Transverse colon (tissue), 4 donors: ENCODE measurements at regions not wholly inside any gene's neighbourhood (a gene's known extent, or its start where the extent isn't known, plus 50 kb on each side); places are given as distances from the start of the nearest gene placed in this dataset.

Experiments
- EP300 ChIP-seq: sonication (generic); formaldehyde crosslinking; IDR thresholded peaks from one replicate; pipeline ENCODE4 v1.6.1; 2017; ENCODE audit warnings: antibody characterized with exemption, low read depth
- POLR2A ChIP-seq: fragments of 450-650 bp; IDR thresholded peaks from one replicate; pipeline ENCODE4 v1.6.1; 2016; ENCODE audit warnings: antibody characterized with exemption, mild to moderate bottlenecking, moderate library complexity
- POLR2AphosphoS5 ChIP-seq, 3 donors: sonication (generic); formaldehyde crosslinking; IDR thresholded peaks; one replicate each; pipeline ENCODE4 v1.6.1; 2016; ENCODE audit warnings: antibody characterized with exemption in 3 of 3
- TF ChIP-seq, protein P1 (sequence below), 5 experiments: fragments of 200-600 bp in 3 of 5; fragments of 450-650 bp in 2 of 5; sonication (generic) in 3 of 5; IDR thresholded peaks; 1 replicate in 2 of 5; 2 replicates in 3 of 5; pipeline ENCODE4 v1.5.1; 2016 to 2017; ENCODE audit warnings: antibody characterized with exemption in 5 of 5, inconsistent platforms in 3 of 5, mild to moderate bottlenecking in 2 of 5, moderate library complexity in 1 of 5

DNA sequence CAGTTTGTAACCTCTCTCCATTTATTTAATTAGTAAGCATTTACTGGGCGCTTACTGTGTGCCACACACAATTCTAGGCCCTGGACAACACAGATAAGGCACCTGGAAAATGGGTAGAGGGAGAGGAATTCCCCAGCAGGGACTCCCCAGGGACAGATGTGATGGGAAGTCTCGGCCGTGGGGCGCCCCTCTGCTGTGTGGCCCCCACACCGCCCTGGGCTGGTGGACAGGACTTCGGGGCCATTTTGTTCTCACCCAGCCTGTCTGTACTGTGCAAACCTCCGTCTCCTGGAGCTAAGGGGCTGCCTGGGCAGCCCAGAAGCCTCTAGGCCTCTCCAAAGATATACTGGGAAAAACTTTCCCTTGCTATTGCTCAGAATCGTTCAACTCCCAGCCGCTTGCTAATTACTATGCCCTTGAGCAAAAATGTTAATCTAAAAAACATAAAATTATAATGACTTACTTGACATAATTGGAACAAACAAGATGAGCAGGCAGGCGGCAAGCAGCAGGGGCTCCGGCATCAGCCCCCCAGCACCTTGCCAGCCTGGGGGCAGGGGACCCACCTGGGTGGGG, 64.4 kb upstream of the NCOR2 start:
- TF ChIP-seq, protein P1, sequence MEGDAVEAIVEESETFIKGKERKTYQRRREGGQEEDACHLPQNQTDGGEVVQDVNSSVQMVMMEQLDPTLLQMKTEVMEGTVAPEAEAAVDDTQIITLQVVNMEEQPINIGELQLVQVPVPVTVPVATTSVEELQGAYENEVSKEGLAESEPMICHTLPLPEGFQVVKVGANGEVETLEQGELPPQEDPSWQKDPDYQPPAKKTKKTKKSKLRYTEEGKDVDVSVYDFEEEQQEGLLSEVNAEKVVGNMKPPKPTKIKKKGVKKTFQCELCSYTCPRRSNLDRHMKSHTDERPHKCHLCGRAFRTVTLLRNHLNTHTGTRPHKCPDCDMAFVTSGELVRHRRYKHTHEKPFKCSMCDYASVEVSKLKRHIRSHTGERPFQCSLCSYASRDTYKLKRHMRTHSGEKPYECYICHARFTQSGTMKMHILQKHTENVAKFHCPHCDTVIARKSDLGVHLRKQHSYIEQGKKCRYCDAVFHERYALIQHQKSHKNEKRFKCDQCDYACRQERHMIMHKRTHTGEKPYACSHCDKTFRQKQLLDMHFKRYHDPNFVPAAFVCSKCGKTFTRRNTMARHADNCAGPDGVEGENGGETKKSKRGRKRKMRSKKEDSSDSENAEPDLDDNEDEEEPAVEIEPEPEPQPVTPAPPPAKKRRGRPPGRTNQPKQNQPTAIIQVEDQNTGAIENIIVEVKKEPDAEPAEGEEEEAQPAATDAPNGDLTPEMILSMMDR (IDR thresholded peaks at IDR 0.05) = no peak
- TF ChIP-seq POLR2AphosphoS5 (IDR thresholded peaks at IDR 0.05) (no peak), POLR2A (no peak), EP300 (no peak)
